ENCODE measurements at regions not wholly inside any gene's neighbourhood (a gene's known extent, or its start where the extent isn't known, plus 50 kb on each side); places are given as distances from the start of the nearest gene placed in this dataset.
A peak's percentile ranks its signal among the peaks of the same experiment; 100 is the strongest.

DNA sequence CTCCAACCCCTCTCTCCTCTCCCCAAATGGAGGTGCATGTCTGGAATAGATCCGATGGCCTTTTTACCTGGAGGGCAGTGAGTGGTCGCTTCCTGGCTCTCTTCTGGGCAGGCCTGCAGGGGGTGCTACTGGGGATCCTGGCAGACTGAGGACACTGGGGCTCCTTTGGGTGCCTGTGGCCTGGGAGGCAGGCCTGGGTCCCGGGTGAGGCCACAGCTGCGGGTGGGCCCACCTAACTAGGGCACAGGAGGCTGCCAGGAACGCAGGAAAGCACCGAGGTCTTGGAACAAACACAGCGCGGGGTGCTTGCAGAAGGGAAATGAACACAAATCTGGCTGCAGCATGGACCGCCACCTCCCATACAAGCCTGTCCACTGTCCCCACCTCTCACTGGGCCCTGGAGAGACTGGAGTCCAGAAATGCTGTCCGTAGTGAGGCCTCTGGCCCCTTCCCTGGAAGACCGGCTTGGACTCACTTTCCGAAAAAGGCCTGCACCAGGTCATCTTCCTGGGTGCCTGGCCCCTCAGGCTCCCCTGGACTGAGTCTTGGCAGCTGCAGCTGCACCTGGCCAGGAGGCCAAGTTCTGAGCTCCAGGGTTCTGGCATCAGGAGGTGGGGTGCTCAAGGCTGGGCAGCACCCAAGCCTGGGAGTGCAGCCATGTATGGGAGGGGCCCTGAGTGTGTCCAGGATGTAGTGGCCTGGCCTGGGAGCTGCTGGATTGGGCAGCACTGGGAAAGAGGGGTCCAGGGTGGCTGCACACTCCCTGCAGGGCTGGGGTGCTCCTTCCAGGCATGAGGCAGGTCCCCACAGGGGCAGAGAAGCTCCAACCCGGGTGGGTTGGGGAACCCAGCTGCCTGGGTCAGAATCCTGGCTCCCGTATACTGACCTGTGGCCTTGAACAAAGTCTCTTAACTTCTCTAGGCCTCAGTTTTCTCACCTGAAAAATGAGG is 195.1 kb downstream of the IRF8 start:
- WGBS, 2 donors = 78 to 80% methylated on average over 14 of the region's 14 CpGs

DNA sequence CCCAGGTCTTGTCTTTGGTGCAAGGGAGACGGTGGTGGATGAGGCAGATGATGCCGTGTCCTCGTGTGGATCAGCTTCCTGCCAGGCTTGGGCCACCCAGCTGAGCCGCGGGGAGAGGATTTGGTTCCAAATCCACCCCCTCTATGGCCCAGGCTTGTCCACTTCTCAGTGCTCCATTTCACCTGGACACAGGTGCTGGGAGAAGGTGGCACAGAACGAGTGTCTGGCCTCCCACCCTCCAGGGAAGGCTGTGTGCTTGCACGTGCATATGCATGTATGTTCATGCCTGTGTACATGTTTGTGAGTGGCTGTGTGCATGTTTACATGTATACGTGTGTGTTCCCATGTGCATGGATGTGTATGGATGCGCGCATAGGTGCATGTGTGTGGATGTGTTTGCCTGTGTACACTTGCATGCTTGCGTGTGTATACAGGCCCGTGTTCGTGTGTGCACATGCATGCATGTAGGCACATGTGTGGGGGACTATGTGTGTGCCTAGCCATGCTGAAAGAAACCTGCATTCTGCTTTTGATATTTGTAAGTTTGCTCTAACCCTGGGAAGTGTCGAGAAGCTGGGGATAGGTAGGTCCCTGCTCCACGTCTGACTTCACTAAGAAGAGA is 196.3 kb downstream of the IRF8 start:
- no peaks in the 10 kb centered on the region for H3K9me3 ChIP-seq
- no peaks in the 10 kb centered on the region for H3K4me1 ChIP-seq
- no peak overlapping the region for H3K27ac ChIP-seq
- no peaks in the 10 kb centered on the region for H3K27me3 ChIP-seq
- ATAC-seq = no peak
- WGBS, 2 donors = 75 to 84% methylated on average over 15 of the region's 15 CpGs
- DNase-seq = peak in 1 of 6 donors; percentile 27
- H3K36me3 ChIP-seq = no peaks in the 10 kb centered on the region
- TF ChIP-seq, protein P1, sequence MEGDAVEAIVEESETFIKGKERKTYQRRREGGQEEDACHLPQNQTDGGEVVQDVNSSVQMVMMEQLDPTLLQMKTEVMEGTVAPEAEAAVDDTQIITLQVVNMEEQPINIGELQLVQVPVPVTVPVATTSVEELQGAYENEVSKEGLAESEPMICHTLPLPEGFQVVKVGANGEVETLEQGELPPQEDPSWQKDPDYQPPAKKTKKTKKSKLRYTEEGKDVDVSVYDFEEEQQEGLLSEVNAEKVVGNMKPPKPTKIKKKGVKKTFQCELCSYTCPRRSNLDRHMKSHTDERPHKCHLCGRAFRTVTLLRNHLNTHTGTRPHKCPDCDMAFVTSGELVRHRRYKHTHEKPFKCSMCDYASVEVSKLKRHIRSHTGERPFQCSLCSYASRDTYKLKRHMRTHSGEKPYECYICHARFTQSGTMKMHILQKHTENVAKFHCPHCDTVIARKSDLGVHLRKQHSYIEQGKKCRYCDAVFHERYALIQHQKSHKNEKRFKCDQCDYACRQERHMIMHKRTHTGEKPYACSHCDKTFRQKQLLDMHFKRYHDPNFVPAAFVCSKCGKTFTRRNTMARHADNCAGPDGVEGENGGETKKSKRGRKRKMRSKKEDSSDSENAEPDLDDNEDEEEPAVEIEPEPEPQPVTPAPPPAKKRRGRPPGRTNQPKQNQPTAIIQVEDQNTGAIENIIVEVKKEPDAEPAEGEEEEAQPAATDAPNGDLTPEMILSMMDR (IDR thresholded peaks at IDR 0.05) = no peak
- H3K4me3 ChIP-seq = no peak overlapping the region
- intact Hi-C loops (cut with DNase I) = no loop called here
- no peak for FAIRE-seq

More for the DNA sequence above, 195.1 kb downstream of the IRF8 start:
- intact Hi-C loops (cut with DNase I) = no loop called here
- no peaks in the 10 kb centered on the region for H3K9me3 ChIP-seq
- H3K27me3 ChIP-seq = no peaks in the 10 kb centered on the region
- H3K4me3 ChIP-seq = no peak overlapping the region
- no peaks in the 10 kb centered on the region for H3K36me3 ChIP-seq
- TF ChIP-seq, protein P1 (IDR thresholded peaks at IDR 0.05) = no peak
- DNase-seq = peak in 1 of 6 donors; percentile 47
- FAIRE-seq = no peak
- H3K27ac ChIP-seq = no peak overlapping the region
- H3K4me1 ChIP-seq = no peaks in the 10 kb centered on the region
- ATAC-seq = no peak

DNA sequence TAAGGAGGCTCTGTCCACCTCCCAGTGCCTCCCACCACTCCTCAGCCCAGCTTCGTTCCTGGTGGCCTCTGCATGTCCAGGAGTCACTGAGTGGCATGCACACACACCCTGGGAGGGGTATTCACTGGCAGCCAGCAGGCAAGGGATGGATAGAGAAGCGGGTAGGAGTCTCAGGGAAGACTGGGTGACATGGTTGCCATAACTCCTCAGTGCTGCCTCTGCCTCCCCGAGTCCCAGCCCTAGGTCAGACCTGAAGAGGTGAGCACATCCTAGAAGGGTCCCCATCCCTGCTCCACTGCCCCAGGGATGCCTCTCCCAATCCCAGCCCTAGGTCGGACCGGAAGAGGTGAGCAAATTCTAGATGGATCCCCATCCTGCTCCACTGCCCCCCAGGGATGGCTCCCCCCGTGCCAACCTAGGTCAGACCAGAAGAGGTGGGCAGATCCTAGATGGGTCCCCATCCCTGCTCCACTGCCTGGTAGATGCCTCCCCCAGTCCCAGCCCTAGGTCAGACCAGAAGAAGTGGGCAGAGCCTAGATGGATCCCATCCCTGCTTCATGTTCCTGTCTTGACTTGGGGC is 197.0 kb downstream of the IRF8 start:
- Histone ChIP-seq H3K9me3 (no peaks in the 10 kb centered on the region), H3K4me1 (no peaks in the 10 kb centered on the region), H3K36me3 (no peaks in the 10 kb centered on the region), H3K27ac (no peak overlapping the region), H3K27me3 (no peaks in the 10 kb centered on the region), H3K4me3 (no peak overlapping the region)
- DNase-seq (peak in 1 of 6 donors; percentile 26), FAIRE-seq (no peak), ATAC-seq (no peak)
- TF ChIP-seq, protein P1 (IDR thresholded peaks at IDR 0.05) = no peak
- 72 to 77% methylated on average over 6 of the region's 6 CpGs for WGBS, 2 donors
- intact Hi-C loops (cut with DNase I) = no loop called here

DNA sequence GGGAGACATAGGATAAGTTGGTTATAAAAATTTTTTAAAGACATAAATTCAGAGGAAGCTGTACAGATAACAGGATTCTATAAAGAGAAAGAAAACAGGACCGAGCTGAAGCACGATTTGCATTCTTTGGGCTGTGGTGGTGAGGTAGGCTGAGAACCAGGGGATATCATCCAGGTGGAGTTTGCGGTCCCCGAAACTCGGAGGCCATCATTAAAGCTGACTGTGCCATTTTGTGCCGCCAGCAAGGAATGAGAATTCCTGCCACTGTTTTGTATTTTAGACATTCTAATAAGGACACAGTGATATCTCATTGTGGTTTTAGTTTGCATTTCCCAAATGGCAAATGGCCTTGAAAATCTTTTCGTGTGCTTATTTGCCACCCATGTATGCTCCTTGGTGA is 197.9 kb downstream of the IRF8 start:
- 77 to 83% methylated on average over 7 of the region's 7 CpGs for WGBS, 2 donors
- H3K27ac ChIP-seq = no peak overlapping the region
- no peak overlapping the region for H3K4me3 ChIP-seq
- FAIRE-seq (no peak), DNase-seq (no peak), ATAC-seq (no peak)
- H3K9me3 ChIP-seq = no peaks in the 10 kb centered on the region
- intact Hi-C loops (cut with DNase I) = no loop called here
- H3K36me3 ChIP-seq = no peaks in the 10 kb centered on the region
- no peaks in the 10 kb centered on the region for H3K27me3 ChIP-seq
- TF ChIP-seq, protein P1 (IDR thresholded peaks at IDR 0.05) = no peak
- H3K4me1 ChIP-seq = no peaks in the 10 kb centered on the region

Data from pancreas (tissue), 10 donors.